Pons (tissue), 1 donor: ENCODE measurements at regions not wholly inside any gene's neighbourhood (a gene's known extent, or its start where the extent isn't known, plus 50 kb on each side); places are given as distances from the start of the nearest gene placed in this dataset.

Source experiments
- DNase-seq: peaks from one replicate; pipeline ENCODE4 v3.0.0-alpha.2; 2016; ENCODE audit warnings: low spot score

DNA sequence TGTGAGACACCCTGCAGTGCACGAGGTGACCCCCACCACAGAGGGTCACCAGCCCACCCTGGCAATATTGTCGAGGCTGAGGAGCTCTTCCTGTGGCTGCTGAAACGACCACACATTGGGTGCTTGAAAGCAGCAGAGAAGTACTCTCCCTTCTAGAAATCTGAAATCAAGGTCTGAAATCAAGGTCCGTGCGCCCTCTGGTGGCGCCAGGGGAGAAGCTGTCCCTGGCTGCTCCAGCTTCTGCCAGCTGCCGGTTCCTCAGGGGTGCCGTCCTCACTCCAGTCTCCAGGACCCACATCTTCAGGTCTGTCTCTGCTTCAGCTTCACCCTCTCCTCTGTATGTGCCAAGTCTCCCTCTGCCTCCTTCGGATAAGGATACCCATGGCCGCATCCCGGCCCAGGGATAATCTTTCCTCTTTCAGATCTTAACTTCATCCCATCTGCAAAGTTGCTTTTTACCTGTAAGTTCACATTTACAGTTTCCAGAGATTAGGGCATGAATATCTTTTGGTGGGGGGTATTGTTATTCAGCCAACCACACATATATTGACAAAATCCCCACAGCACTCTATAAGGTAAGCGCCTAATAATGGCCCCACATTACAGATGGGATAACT, 108.3 kb upstream of the PHACTR3 start:
- peak; percentile 65 for DNase-seq

DNA sequence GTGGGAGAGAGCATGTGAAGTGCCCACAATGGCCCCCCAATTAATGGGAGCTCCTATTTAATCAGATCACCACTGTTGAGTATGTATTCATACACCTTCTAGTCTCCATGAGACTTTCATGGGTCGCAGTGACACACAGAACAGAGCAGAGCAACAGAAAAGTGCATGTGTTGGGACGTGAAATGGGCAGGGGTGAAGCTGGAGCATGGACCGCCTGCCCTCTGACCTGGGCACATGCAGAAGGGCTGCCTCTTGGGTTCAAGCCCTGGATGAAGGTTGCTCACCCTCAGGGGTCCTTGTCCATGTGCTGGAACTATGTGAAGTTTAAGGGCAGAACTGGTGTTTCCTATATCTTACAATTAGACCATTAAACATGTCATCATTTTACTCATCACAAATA, 106.0 kb upstream of the PHACTR3 start:
- no peak for DNase-seq

DNA sequence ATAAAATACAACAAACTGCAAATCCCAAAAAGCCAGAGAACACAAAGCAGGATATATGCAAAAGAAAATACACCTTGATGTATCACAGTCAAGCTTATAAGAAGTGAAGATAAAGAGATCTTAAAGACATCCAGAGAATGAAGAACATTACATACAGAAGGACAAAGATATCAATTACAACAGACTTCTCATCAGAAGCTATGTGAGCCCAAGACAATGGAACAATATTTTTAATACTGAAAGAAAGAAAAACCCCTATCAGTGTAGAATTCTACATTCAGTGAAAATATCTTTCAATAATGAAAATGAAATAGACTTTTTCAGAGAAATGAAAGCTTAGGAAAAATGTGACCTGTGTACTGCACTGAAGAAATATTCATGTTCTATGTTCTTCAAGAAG, 104.5 kb upstream of the PHACTR3 start:
- no peak for DNase-seq

DNA sequence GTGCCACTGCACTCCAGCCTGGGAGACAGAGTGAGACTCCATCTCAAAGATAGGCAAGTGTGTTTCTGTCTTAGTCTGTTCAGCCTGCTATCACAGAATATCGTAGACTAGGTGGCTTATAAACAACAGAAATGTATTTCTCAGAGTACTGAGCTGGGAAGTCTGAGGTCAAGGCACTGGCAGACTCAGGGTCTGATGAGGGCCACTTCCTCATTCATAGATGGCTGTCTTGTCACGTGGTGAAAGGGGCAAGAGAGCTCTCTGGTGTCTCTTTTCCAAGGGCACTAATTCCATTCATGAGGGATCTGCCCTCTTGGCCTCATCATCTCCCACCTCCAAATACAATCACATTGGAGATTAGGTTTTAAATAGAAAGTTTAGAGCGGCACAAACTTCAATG, 95.6 kb upstream of the PHACTR3 start:
- DNase-seq = no peak

DNA sequence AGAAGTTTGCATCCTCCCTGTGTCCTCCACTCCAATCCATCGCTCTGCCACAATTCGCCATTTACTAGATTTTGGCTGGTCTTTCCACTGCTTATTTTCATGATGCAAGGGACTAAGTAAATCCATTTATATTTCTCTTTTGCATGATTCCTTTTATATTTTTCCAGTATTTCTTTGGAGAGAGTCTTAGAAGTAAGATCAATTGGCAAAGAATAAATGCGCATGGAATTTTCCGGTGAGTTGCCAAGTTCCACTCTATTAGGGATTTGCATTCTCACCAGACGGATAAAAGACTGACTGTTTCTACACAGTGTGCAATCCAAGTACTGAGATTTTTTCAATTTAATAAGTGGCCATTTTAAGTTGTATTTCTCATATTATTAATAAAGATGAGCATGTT, 91.7 kb upstream of the PHACTR3 start:
- no peak for DNase-seq

DNA sequence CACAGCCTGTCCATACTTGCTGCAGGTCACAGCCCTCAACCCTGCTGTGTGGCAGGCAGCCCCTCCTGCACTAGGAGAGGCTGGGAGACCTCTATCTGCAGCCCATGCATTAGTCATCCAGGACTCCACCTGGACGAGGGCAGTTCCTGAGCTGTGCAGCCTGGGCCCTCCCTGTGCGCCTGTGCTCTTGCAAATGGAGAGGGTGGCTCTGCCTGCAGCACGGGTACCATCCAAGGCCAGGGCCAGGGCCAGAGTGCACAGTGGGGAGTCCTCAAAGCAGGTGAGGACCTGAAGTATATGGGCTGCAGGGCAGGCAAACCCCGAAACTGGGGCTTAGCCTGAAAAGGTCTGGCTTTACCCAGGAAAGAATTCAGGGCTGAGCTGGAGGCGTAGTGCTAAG, 89.8 kb upstream of the PHACTR3 start:
- DNase-seq = no peak

DNA sequence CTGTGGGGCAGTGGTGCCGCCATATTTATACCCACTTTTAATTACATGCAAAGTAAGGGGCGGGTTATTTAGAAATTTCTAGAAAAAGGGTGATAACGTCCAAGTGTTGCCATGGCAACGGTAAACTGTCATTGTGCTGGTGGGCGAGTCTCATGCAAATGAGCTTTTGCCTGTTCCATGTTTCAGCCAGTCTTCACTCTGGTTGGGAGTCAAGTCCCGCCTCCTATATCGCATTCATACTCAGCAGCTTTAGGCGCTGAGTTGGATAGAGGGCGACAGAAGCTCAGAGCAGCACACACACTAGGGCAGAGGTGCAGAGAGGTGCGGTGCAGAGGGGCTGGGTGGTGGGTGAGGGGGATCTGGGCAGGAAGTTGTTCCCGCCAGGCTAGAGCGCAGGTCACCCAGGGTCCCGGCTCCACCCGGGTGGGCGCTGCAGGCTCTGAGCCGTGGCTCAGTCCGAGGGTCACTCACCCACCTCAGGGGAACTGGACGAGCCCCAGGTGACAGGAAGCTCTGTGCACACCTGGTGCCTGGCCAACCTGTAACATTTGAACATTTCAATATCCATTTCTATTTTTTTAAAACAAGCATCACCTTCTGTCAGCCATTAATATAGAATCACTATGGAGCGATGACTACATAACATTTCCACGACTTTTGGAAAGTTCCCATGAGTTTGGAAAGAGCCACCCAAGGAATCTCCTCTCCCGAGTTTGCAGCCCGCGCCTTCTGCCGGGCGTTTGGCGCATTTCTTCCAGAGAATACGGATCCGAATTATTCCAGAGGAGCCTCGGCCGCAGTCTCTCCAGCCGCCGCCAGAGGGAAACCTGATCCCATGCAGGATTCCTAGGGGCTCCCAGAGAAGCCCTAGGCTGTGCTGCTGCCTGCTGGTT, 89.1 kb upstream of the PHACTR3 start:
- DNase-seq = peak; percentile 69

DNA sequence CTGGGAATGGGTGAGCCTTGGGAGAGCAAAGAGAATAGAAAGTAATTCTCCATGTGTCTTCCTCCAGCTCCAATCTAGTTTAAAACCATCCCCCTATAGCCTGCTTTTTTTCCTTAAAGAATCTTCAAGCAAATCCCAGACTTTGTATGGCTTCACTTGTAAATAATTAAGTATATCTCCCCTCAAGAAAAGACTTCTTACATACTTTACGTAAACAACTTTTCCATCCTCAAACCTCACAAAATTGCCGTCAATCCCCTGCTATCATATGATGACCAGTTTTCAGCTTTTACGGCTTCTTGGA, 88.5 kb upstream of the PHACTR3 start:
- no peak for DNase-seq

DNA sequence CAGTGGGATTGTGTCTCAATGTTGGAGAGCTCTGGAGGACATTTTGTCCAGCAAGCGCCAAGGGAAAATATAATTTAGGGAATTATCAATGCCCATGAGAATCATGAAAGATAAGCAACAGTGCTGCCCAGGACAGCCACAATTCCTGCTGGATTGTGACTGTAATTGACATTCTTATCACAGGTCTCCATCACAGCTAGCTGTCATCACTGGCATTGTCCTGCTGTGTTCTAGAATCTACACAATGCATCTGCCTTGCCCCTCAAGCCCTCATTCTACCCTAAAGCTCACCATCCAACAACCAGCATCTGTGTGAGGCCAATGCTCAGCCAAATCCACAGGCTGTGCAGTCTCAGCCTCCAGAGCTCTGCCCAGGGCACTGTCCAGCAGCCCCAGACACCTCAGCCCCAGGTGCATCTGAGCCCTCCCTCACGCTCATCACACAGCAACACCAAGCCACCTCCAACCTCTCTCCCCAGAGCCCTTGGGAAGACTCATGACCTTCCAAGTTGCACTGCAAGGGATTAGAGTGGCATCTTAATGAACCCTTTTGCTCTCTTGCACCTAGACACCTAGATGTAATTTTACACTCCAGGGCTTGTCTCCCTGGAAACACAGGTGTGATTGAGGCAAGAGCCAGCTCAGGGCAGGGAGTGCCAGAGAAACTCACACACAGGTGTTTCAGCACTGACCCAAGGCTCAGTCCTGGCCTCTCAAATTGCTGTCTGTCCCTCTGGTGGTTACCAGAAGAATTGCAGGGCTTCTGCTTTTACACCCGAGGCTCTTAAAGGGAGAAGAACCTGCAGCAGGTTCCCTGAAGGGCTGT, 85.2 kb upstream of the PHACTR3 start:
- peak; percentile 34 for DNase-seq

DNA sequence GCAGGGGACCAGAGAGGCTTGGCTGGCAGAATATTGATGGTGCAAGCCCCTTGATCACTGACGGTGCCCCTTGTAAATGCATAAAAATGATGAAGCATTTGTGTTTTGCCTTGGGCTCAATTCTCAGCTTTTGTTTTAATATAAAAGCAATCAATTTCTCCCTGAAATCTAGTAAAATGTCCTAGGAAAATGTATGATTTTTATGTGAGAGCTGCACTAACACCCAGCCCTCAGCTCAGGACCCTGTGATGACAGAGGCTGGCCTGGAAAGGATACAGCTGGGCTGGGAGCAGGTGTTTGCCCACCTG, 84.7 kb upstream of the PHACTR3 start:
- DNase-seq = no peak

DNA sequence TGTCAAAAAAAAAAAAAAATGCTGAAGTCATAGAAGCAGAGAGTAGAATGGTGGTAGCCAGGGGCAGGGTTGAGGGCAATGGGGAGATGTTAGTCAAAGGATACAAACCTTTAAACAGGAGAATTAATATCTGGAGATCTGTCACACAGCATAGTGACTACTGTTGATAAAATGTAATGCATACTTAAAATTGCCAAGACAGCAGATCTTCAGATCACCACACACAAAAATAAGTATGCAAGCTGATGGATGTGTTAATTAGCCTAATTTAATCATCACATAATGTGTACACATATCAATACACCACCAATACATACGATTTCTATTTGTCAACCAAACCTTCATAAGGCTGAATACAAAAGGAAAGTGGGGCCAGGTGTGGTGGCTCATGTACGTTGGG, 83.5 kb upstream of the PHACTR3 start:
- DNase-seq = no peak

DNA sequence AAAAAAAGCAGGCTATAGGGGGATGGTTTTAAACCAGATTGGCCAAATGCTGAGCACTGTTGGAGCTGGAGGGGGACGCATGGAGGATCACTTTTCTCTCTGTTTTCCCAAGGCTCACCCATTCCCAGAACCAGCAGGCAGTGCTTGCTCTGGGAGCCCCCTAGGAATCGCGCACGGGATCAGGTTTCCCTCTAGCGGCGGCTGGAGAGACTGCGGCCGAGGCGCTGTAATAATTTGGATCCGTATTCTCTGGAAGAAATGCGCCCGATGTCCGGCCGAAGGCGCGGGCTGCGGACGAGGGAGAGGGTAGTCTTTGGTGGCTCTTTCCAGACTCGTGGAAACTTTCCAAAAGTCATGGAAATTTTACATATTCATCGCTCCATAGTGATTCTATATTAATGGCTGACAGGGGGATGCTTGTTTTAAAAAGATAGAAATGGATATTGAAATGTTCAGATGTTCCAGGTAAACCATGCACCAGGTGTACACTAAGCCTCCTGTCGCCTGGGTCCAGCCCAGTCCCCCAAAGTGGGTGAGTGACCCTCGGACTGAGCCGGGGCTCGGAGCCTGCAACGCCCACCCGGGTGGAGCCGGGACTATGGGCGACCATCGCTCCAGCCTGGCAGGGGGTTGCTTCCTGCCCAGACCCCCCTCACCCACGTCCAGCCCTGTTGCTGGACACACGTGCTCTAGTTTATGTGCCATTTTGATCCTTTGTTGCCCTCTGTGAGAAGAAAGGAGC, 78.7 kb upstream of the PHACTR3 start:
- peak; percentile 40 for DNase-seq

DNA sequence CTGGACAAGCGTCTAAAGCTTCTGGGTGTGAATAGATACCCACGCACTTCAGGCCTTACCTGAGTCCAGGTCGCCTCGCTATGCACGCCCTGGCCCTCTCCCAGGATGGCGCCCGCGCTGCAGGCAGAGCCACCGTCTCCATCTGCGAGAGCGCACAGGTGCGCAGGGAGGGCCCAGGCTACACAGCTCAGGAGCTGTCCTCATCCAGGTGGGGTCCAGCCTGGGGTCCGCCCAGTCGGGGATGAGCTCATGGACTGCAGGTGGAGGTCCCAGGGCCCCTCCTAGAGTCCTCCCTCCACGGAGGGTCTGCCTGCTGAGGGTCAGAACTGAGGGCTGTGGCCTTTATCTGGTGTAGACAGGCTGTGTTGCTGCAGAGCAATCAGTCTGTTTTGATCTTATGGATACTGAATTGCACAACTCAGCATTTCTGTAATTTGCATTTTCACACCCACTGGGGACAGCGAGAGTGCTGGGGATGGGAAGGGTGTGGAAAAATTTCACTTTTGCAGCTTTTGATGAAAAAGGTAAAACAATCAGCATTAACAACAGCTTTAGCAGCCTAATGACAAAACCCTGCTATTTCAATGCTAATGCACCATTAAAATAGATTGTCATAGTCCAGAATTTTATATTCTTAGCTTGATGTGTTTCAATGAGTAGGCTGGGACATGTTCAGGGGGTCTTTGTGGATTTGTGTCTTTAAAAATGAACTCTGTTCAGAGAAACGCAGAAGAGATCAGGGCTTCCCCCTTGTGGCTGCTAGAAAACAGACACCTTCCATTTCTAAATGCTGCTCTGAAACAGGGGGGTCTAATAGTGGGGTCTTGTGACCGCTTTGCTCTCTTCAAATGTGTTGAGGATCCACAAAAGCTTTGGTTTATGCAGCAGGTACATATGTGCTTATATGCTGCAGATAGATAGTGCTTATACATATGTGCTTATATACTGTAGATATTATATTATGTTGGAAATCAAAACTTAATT, 77.8 kb upstream of the PHACTR3 start:
- no peak for DNase-seq

DNA sequence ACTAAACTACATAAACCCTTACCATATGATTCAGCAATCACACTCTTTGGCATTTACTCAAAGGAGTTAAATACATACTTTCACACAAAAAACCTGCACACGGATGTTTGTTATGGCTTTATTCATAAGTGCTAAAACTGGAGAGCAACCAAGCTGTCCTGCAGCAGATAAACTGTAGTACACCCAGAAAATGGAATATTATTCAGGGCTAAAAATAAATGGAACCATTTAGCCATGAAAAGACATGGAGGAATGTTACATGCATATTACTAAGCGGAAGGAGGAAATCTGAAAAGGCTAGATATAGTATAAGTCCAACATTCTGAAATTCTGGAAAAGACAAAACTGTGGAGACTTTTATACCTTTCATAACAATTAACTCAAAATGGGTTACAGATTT, 73.6 kb upstream of the PHACTR3 start:
- no peak for DNase-seq

DNA sequence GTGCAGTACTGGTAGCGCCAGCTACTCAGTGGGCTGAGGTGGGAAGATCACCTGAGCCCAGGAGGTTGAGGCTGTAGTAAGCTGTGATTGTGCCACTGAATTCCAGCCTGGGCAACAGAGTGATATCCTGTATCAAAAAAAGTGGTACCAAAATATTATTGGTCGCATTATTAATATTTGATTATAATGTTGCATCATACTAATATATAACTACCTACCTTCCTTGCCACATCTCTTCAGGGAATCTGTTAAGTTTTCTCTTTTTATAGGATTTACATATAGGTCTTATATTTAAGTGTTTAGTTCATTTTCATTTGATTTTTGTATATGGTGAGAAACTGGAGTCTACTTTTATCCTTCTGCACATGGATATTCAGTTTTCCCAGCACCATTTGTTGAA, 66.3 kb upstream of the PHACTR3 start:
- no peak for DNase-seq

DNA sequence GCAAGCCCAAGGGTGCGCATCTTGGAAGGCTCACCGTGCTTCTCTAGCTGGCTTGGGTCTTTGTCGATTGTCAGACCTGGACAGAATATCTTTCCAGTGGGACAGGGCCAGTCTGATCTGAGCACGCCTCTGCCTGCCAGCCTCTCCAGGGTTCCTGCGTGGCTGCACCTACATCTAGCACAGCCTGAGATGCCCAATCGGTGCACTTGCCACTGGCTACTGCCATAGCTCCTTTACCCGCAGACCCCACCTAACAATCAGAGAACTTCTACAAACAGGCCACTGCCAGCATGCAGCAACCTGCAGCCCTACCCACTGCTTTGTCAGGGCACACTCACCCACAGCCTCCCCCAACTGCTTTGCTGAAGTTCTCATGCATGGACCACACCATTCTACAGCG, 56.7 kb upstream of the PHACTR3 start:
- DNase-seq = no peak
